GM19397 (cell line): ENCODE measurements at regions not wholly inside any gene's neighbourhood (a gene's known extent, or its start where the extent isn't known, plus 50 kb on each side); places are given as distances from the start of the nearest gene placed in this dataset.

Source experiments
- ATAC-seq: cut with Tn5 transposase; IDR thresholded peaks from one replicate; pipeline ENCODE4 v1.9.1; 2021; ENCODE audit warnings: mild to moderate bottlenecking, moderate library complexity; ENCODE audit not compliant: unreplicated experiment

DNA sequence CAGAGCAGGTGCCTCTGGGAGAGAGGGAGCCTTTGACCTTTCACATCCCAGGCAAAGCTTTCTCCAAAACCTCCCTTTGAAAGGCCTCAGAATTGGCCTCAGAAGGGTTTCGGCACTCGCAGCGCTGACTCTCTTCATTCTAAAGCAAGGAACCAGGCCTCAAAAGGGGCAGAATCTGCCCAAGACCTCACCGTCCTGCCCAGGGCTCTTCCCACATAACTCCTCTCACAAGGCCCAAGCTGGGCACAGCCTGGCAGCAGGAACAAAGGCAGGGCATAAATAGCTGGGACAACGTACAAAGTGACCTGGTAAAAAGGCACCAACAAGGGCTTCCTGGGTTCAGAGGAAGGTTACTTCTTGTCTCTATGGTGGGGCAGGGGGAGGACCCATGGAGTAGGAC lies 166.3 kb upstream of the FSTL4 start:
- no peak for ATAC-seq

DNA sequence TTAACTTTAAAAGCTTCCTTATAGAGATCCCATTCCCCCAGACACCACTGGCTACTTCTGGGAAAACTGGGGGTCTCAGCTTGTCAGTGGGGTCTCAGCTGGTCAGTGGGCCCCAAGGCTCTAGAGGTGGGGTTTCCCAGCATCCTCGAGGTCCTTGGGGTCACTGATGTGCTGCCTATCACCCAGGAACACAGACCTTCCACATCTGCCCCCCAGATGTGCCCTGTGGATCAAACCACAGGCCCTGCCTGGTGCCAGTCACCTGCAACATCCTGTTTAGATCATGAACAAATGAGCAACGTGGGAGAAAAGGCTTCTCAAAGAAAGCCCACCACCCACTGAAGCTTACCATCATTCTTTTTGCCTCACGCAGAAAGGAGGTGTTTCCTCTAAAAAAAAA lies 165.6 kb upstream of the FSTL4 start:
- no peak for ATAC-seq

GRCh38 chr5:133775584-133776304 lies 163.4 kb upstream of the FSTL4 start:
- no peak for ATAC-seq

DNA sequence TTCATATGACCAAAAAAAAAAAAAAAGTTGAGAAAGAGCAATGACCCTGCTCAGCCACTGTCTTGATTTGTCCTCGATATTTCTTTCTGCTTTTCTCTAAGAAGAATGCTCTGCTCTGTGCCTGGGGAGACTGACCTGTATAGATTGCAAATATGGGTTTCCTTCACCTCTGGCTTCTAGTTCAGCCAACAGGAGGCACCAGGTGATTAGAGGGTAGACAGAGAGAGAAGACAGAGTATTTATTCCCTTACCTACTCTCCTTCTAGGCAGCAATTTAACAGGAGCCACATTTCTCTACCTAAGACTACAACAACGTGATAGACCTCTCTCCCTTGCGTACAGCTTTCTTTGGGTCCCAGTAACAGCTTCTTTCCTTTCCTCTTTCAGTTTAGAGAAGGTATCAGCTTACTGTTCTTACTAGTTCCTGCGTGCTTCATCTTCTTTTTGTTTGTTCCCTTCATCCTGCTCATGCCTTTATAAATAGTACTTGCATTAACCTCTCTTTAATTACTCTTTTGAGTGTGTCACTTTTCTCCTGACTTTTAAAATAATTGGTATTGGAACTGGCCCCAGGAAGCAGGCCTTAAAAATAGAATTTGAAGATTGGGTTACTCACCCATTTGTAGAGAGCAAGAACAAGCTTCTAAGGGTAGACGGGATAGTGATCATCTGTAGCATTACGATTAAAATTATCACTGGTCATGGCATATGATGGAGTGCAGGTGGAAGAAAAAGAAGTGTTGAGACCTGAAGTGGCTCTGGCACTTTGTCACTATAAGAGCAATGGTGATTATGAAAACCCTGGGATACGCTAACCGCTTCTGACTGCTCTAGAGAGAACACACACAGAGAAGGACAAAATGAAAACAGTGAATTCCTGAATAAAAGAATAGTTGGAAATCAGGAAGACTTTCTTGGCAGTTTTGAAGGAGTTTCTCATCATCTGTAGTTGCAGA lies 161.2 kb upstream of the FSTL4 start:
- ATAC-seq, result no peak

DNA sequence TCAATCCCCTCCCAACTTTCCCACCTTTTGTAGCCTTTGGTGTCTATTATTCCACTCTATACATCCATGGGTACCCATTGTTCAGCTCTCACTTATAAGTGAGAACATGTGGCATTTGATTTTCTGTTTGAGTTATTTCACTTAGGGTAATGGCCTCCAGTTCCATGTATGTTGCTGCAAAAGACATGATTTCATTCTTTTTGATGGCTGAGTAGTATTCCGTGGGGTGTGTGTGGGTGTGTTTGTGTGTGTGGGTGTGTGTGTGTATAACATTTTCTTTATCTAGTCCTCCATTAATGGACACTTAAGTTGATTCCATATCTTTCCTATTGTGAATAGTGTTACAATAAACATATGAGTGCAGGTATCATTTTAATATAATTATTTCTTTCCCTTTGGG lies 157.5 kb upstream of the FSTL4 start:
- ATAC-seq, result no peak

GRCh38 chr5:133763744-133764143 lies 151.4 kb upstream of the FSTL4 start:
- ATAC-seq, result no peak

GRCh38 chr5:133761632-133762031 lies 149.3 kb upstream of the FSTL4 start:
- no peak for ATAC-seq

DNA sequence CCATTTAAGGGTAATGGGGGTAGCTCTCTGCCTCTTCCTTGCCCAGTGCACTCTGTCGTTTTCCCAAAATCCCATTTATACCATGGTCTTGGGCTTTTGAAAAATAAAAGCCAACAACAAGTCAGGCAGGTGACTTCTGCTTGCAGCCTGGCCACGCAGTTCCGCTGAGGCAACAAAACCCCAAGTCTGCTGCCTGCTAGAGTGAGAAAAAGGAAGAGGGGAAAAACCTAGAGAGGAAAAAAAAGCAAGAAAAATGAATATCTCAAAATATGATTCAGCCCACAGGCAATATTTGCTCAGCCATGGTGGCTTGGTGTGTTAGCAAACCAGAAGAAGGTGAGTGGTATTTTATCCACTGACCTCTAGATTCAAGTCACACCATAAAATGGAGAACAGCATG lies 148.2 kb upstream of the FSTL4 start:
- ATAC-seq, result no peak

DNA sequence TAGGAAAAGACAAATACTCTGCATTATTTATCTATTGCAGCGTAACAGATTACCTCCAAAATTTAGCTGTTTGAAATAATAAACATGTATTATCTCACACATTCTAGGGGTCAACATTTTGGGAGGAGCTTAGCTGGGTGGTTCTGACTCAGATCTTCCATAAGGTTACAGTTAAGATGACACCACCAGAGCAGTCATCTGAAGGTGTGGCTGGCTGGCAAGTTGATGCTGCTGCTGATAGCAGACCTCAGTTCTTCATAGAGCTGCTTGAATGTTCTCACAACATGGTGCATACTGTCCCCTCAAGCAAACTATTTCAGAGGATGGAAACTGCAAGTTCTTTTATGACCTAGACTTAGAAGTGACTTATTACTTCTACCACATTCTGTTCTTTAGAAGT lies 146.3 kb upstream of the FSTL4 start:
- ATAC-seq, result no peak

DNA sequence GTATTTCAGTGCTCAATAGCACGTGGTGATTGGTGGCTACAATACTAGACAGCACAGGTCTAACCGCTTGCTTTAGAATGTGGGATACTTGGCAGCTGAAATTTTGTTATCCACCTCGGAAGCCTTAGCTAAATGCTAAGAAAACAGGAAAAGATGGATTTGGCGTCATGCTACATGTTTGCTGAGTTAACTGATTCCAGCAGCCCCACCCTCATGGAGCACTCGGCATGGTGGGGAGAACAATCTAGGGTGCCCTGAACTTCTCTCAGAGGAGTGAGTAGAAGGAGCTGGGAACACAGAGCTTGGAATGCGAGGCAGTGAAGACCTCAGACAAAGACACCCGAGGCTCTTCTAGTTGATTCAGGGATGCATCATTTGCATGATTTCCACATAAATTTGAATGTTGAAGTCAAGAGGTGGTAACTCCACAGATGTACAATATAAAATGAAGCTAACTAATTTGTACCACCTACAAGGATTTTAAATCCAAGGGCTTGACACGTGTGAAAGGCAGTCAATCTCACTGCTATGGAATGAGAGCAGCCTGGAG lies 145.1 kb upstream of the FSTL4 start:
- ATAC-seq, result no peak

- no peak for ATAC-seq
Measured at GRCh38 chr5:133756756-133757155, 144.4 kb upstream of the FSTL4 start.

- no peak for ATAC-seq
Measured at GRCh38 chr5:133756036-133756435, 143.7 kb upstream of the FSTL4 start.

GRCh38 chr5:133754575-133755169 lies 142.3 kb upstream of the FSTL4 start:
- no peak for ATAC-seq

- no peak for ATAC-seq
Measured at GRCh38 chr5:133753856-133754255, 141.5 kb upstream of the FSTL4 start.

DNA sequence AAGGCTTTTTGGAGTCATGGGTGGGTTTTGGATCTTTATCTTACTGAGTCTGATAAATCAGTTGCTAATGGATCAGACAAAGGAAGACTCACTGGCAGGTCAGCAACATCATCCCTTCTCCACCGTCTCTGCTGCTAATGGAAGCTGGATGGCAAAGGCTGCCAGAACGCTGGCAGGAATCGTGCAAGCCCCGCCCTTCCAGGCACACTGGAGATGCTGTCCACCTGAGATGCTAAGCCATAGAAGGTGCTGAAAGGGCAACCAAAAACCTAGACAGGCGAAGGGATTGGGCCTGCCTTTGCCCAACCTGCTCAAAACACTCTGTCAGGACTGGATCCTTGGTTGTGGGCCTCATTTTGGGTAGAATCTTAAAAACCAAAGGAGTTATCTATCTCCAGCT lies 139.5 kb upstream of the FSTL4 start:
- no peak for ATAC-seq

GRCh38 chr5:133751421-133751820 lies 139.1 kb upstream of the FSTL4 start:
- ATAC-seq, result no peak

- no peak for ATAC-seq
Measured at GRCh38 chr5:133750856-133751255, 138.5 kb upstream of the FSTL4 start.

- no peak for ATAC-seq
Measured at GRCh38 chr5:133750356-133750755, 138.0 kb upstream of the FSTL4 start.

DNA sequence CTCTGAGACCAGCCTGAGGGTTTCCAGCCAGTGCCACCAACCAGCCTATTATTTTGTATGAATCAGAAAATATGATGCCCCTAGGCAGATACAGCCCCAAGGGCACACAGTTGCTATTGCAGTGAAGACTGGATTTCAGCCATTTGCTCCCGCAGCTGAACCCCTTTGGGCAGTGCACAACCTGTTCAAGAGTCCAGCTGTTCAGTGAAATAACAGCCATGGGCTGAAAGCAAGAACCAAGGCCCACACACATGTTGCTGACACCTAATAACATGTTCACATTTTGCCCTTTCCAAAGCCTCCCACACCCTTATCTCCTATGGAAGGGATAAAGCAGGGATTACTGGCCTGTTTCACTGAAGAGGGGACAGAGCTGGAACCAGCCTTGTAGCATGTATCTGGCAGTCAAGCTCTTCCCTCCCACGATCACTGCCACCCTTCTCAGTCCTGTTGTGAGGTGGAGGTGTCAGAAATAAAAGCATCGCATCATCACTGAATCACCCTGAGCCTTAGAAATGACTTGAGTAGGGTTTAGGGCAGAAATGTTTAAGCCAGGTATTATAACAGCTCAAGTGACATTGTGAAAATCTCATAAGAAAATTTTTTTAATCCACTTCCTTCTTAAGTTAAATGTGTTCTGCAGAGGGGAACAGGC lies 137.1 kb upstream of the FSTL4 start:
- ATAC-seq, result no peak

DNA sequence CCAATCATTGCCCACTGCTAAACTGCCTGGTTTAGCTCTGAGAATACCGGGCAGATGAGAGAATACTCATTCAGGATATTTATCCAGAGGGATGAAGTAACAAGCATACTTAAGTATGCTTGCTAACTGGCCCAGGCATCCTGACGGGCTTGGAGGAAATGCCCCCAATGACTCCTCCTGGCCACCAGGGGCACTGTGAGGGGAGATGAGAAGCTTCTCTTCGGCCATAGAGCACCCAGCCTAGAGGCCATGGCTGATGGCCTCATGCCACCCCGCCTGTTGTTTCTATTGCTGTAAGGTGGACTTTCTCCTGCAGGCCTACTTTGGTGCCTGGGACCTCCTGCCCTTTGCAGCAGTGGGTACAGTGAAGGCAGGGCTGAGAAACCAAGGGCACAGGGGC lies 134.5 kb upstream of the FSTL4 start:
- ATAC-seq, result no peak

DNA sequence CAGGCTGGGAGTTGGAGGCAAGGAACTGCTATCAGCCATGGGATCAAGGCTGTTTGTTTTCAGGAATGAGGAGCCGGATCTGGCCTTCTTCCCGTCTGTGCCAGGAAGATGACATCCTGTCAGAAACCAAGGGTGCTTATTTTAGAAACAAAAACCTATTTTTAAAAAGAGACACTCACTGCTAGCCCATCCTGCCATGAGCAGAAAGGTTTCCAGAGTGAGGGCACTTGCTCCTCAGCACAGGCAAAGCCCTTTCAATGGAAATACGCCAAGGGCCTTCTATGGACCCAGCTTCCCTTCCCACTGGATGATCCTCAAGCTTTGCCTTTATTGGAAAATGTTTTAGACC lies 132.6 kb upstream of the FSTL4 start:
- no peak for ATAC-seq
